ENCODE measurements at regions not wholly inside any gene's neighbourhood (a gene's known extent, or its start where the extent isn't known, plus 50 kb on each side); places are given as distances from the start of the nearest gene placed in this dataset.

DNA sequence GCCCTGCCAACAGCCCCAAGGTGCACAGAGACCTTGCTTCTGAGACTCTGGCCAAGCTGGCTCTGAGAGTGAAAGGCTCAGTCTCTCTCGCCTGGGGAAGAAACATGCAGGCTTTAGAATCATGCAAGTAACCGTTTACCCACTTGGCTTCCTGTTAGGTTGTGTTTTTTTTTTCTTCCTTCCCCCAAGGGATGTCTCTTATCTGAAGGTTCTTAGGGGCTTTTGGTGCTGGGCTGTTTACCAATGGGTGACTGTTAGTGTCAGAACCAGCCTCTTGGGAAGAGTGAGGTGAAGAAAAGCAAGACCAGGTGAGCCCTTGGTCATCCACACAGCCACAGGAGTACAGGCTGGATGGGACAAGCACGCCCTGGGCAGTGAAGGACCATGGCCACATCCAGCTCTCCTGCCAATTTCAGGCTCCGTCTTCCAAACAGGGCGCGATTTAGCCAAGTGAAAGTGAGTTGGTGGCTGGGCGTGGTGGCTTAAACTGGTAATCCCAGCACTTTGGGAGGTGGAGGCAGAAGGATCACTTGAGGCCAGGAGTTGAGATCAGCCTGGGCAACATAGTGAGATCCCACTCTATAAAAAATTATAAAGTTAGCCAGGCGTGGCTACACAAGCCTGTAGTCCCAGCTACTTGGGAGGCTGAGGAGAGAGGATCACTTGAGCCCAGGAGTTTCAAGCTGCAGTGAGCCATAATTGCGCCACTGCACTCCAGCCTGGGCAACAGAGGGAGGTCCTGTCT lies 76.3 kb upstream of the CUX1 start:
- no peaks in the 10 kb centered on the region for H3K4me1 ChIP-seq (ENCODE audit: insufficient read depth)
- H3K27me3 ChIP-seq (replicated peaks; ENCODE audit: insufficient read depth) = peaks cover 22% of the 10 kb centered on the region
- H3K9me2 ChIP-seq (ENCODE audit: insufficient read depth) = no peaks in the 10 kb centered on the region
- H3K27ac ChIP-seq = no peak overlapping the region
- H3K9ac ChIP-seq = no peak overlapping the region
- no peaks in the 10 kb centered on the region for H3K36me3 ChIP-seq (ENCODE audit: low read depth)
- no peaks in the 10 kb centered on the region for H4K20me1 ChIP-seq (ENCODE audit: insufficient read depth)
- H3K4me3 ChIP-seq = no peak overlapping the region
- no peak for TF ChIP-seq EZH2 (IDR thresholded peaks at IDR 0.05; ENCODE audit: insufficient read depth, poor library complexity, severe bottlenecking)
- TF ChIP-seq EZH2phosphoT487 (IDR thresholded peaks at IDR 0.05; ENCODE audit: insufficient read depth, low read depth) = no peak
- 54 to 56% methylated on average over 9 of the region's 9 CpGs for WGBS, 2 experiments (ENCODE audit: low coverage in 1 of 2, low lambda C conversion rate in 2 of 2, missing lambda C conversion rate in 2 of 2)
- H3K79me2 ChIP-seq (ENCODE audit: insufficient read depth) = no peaks in the 10 kb centered on the region
- no peak overlapping the region for H3K4me2 ChIP-seq (ENCODE audit: unreplicated experiment)
- no peaks in the 10 kb centered on the region for H3F3A ChIP-seq (ENCODE audit: insufficient read depth)
- H3K9me3 ChIP-seq (ENCODE audit: low read depth) = no peaks in the 10 kb centered on the region
- DNase-seq = no peak
- in situ Hi-C loops (cut with MboI) = no loop called here
- no peak overlapping the region for H2AFZ ChIP-seq

DNA sequence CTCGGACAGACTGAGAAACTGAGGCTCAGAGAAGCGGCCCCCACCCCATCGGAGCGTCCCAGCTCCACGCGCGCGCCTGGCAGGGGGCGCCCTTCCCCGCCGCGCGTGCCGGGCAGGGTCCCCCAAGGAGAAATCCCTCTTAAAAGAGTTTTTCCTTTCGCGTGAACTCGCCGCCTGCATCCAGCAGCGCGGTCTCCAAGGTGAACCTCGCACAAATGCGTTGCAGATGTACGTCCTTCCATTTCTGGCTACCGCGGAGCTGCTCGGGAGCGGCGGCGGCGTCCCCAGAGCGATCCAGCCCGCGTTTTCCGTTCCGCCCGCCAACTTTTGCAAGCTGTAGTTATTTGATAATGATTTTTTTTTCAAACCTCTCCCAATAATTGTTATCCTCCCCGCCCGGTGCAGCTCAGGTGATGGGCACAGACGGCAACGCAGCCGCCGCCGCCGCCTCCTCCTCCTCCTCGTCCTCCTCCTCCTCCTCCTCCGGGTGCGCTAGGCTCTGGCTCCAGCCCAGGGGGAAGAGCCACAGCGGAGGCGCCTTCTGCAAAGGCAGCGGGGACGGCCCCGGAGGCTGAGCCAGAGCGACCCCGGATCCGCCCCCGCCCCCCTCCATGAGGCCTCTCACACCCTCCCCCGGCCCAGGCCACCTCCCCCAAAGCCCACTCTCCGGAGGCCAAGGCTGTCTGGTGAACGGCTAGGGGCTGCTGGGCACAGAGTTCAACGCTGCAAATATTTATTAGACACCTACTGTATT lies 74.0 kb upstream of the CUX1 start:
- H3K27me3 ChIP-seq (replicated peaks; ENCODE audit: insufficient read depth) = peaks cover 33% of the 10 kb centered on the region
- no peaks in the 10 kb centered on the region for H3K79me2 ChIP-seq (ENCODE audit: insufficient read depth)
- no peaks in the 10 kb centered on the region for H3K9me3 ChIP-seq (ENCODE audit: low read depth)
- H3K27ac ChIP-seq = no peak overlapping the region
- no peaks in the 10 kb centered on the region for H4K20me1 ChIP-seq (ENCODE audit: insufficient read depth)
- peak; percentile 78 for DNase-seq
- WGBS, 2 experiments (ENCODE audit: low coverage in 1 of 2, low lambda C conversion rate in 2 of 2, missing lambda C conversion rate in 2 of 2) = 2% methylated on average over 40 to 57 of the region's 60 CpGs
- H3K9ac ChIP-seq = no peak overlapping the region
- H3K4me3 ChIP-seq = peak overlapping the region; percentile 71
- H3K36me3 ChIP-seq (ENCODE audit: low read depth) = no peaks in the 10 kb centered on the region
- in situ Hi-C loops (cut with MboI) = no loop called here
- H3K4me1 ChIP-seq (ENCODE audit: insufficient read depth) = no peaks in the 10 kb centered on the region
- no peaks in the 10 kb centered on the region for H3F3A ChIP-seq (ENCODE audit: insufficient read depth)
- H2AFZ ChIP-seq = peak overlapping the region; percentile 79
- no peak for TF ChIP-seq EZH2 (IDR thresholded peaks at IDR 0.05; ENCODE audit: insufficient read depth, poor library complexity, severe bottlenecking)
- no peak for TF ChIP-seq EZH2phosphoT487 (IDR thresholded peaks at IDR 0.05; ENCODE audit: insufficient read depth, low read depth)
- H3K4me2 ChIP-seq (ENCODE audit: unreplicated experiment) = peak overlapping the region; percentile 95
- no peaks in the 10 kb centered on the region for H3K9me2 ChIP-seq (ENCODE audit: insufficient read depth)

DNA sequence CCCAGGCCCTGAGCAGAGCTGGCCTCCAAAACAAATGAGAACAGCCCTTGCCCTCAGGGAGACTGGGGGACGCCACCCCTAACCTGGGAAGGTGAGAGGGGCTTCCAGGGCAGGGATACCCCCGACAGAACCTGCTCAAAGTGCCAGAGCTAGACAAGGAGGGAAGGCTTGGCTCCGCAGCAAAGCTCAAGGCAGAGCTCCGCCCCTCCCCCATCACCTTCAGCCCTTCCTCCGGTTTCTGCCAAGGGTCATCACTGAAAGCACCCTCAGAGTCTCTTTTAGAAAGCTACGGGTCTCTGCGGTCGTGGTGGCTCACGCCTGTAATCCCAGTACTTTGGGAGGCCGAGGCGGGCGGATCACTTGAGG lies 73.4 kb upstream of the CUX1 start:
- no peak for DNase-seq
- no peak overlapping the region for H3K4me3 ChIP-seq
- no peak overlapping the region for H3K4me2 ChIP-seq (ENCODE audit: unreplicated experiment)
- no peaks in the 10 kb centered on the region for H3K9me2 ChIP-seq (ENCODE audit: insufficient read depth)
- in situ Hi-C loops (cut with MboI) = no loop called here
- H3K27me3 ChIP-seq (replicated peaks; ENCODE audit: insufficient read depth) = peaks cover 33% of the 10 kb centered on the region
- no peaks in the 10 kb centered on the region for H3K9me3 ChIP-seq (ENCODE audit: low read depth)
- 71 to 77% methylated on average over 12 of the region's 12 CpGs for WGBS, 2 experiments (ENCODE audit: low coverage in 1 of 2, low lambda C conversion rate in 2 of 2, missing lambda C conversion rate in 2 of 2)
- H3K79me2 ChIP-seq (ENCODE audit: insufficient read depth) = no peaks in the 10 kb centered on the region
- H3K36me3 ChIP-seq (ENCODE audit: low read depth) = no peaks in the 10 kb centered on the region
- H3K4me1 ChIP-seq (ENCODE audit: insufficient read depth) = no peaks in the 10 kb centered on the region
- no peak for TF ChIP-seq EZH2phosphoT487 (IDR thresholded peaks at IDR 0.05; ENCODE audit: insufficient read depth, low read depth)
- no peak for TF ChIP-seq EZH2 (IDR thresholded peaks at IDR 0.05; ENCODE audit: insufficient read depth, poor library complexity, severe bottlenecking)
- no peak overlapping the region for H3K27ac ChIP-seq
- H4K20me1 ChIP-seq (ENCODE audit: insufficient read depth) = no peaks in the 10 kb centered on the region
- H3F3A ChIP-seq (ENCODE audit: insufficient read depth) = no peaks in the 10 kb centered on the region
- H2AFZ ChIP-seq = peak overlapping the region; percentile 79; the same call in 1 of the 2 replicates
- H3K9ac ChIP-seq = no peak overlapping the region

DNA sequence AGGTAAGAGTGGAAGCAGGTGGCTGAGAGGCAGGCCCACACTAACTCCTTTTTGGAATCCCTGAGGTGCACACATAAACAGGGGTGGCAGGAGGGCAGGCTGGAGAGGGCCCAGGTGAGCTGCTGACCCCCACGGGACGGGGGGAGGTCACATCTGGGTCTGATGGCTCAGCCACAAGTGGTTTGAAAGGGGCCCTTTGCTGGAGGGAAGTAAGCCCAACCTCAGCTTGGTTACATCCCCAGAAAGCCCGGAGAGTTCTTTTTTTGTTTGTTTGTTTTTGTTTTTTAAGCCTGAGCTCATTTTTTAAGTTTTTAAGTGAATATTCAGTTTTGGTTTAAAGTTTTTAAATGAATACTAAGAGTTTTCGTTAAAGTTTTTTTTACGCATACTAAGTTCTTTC lies 72.8 kb upstream of the CUX1 start:
- no peaks in the 10 kb centered on the region for H3K9me2 ChIP-seq (ENCODE audit: insufficient read depth)
- no peaks in the 10 kb centered on the region for H4K20me1 ChIP-seq (ENCODE audit: insufficient read depth)
- H3K79me2 ChIP-seq (ENCODE audit: insufficient read depth) = no peaks in the 10 kb centered on the region
- H3K4me3 ChIP-seq = no peak overlapping the region
- WGBS, 2 experiments (ENCODE audit: low coverage in 1 of 2, low lambda C conversion rate in 2 of 2, missing lambda C conversion rate in 2 of 2) = 88 to 97% methylated on average over 5 of the region's 5 CpGs
- H3K36me3 ChIP-seq (ENCODE audit: low read depth) = no peaks in the 10 kb centered on the region
- no peaks in the 10 kb centered on the region for H3K4me1 ChIP-seq (ENCODE audit: insufficient read depth)
- in situ Hi-C loops (cut with MboI) = no loop called here
- no peaks in the 10 kb centered on the region for H3K9me3 ChIP-seq (ENCODE audit: low read depth)
- no peak for DNase-seq
- no peak for TF ChIP-seq EZH2phosphoT487 (IDR thresholded peaks at IDR 0.05; ENCODE audit: insufficient read depth, low read depth)
- no peak for TF ChIP-seq EZH2 (IDR thresholded peaks at IDR 0.05; ENCODE audit: insufficient read depth, poor library complexity, severe bottlenecking)
- H3K9ac ChIP-seq = no peak overlapping the region
- H3F3A ChIP-seq (ENCODE audit: insufficient read depth) = no peaks in the 10 kb centered on the region
- H3K27me3 ChIP-seq (replicated peaks; ENCODE audit: insufficient read depth) = peaks cover 36% of the 10 kb centered on the region
- no peak overlapping the region for H3K27ac ChIP-seq
- H2AFZ ChIP-seq = no peak overlapping the region
- no peak overlapping the region for H3K4me2 ChIP-seq (ENCODE audit: unreplicated experiment)
